OCI-LY3 (cell line): ENCODE measurements at regions not wholly inside any gene's neighbourhood (a gene's known extent, or its start where the extent isn't known, plus 50 kb on each side); places are given as distances from the start of the nearest gene placed in this dataset.

ENCODE experiments used
- EZH2phosphoT487 ChIP-seq: fragments of 200-600 bp; shearing (Covaris generic); IDR thresholded peaks from 2 replicates; pipeline ENCODE4 v1.6.1; 2018; ENCODE audit warnings: antibody characterized with exemption, mixed run types, low read depth
- TF ChIP-seq, protein P1 (sequence below): fragments of 200-600, 300-600 bp; sonication (generic); IDR thresholded peaks from 2 replicates; pipeline ENCODE4 v1.5.1; 2014; ENCODE audit warnings: antibody characterized with exemption, low read length, low read depth

DNA sequence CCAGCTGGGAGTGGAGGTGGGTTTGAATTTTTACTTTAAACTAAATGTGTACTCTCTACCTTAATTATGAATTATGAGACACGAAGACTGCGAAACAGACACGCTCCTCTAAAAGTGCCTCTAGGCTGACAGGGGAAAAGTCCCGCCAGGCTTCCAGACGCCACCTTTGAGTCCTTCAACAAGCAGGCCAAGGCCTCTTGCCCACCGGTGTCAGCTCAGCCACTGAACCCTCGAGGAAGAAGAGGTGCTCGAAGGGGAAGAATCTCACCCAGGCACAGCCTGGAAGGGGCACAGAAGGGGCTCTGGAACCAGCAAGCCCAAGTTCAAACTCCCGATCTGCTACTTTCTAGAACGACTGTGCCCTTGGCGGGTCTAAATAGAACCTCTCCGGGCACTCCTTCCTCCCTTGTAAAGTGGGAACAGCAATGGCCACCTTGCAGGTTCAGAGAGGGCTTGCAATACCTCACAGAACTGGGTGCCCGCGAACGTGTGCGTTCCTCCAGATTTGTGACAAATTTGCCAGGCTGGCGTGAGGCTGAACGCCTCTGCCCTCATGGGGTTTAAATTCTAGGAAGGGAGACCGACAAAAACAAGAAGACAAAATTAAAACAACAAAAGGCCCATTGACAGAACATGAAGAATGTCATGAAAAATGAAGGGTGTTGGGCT is 158.5 kb upstream of the GRK3 start:
- TF ChIP-seq, protein P1, sequence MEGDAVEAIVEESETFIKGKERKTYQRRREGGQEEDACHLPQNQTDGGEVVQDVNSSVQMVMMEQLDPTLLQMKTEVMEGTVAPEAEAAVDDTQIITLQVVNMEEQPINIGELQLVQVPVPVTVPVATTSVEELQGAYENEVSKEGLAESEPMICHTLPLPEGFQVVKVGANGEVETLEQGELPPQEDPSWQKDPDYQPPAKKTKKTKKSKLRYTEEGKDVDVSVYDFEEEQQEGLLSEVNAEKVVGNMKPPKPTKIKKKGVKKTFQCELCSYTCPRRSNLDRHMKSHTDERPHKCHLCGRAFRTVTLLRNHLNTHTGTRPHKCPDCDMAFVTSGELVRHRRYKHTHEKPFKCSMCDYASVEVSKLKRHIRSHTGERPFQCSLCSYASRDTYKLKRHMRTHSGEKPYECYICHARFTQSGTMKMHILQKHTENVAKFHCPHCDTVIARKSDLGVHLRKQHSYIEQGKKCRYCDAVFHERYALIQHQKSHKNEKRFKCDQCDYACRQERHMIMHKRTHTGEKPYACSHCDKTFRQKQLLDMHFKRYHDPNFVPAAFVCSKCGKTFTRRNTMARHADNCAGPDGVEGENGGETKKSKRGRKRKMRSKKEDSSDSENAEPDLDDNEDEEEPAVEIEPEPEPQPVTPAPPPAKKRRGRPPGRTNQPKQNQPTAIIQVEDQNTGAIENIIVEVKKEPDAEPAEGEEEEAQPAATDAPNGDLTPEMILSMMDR = no peak
- no peak for TF ChIP-seq EZH2phosphoT487
